HEK293 (cell line): ENCODE measurements at regions not wholly inside any gene's neighbourhood (a gene's known extent, or its start where the extent isn't known, plus 50 kb on each side); places are given as distances from the start of the nearest gene placed in this dataset.

ENCODE experiments used
- HOXA7 ChIP-seq: sonication (generic); formaldehyde crosslinking; IDR thresholded peaks from 2 replicates; pipeline ENCODE4 v1.8.1; 2022; ENCODE audit warnings: missing genetic modification reagents, borderline replicate concordance
- KLF9 ChIP-seq: fragments of 450-650 bp; formaldehyde crosslinking; IDR thresholded peaks from 2 replicates; pipeline ENCODE4 v1.5.1; 2016; ENCODE audit warnings: missing biosample characterization, missing genetic modification characterization, low read depth
- ZNF654 ChIP-seq: fragments of 450-650 bp; formaldehyde crosslinking; IDR thresholded peaks from 2 replicates; pipeline ENCODE4 v1.5.1; 2016; ENCODE audit warnings: low read depth, missing biosample characterization, missing genetic modification characterization
- ZNF658 ChIP-seq: fragments of 450-650 bp; formaldehyde crosslinking; IDR thresholded peaks from 2 replicates; pipeline ENCODE4; 2016; ENCODE audit warnings: missing biosample characterization, missing genetic modification characterization
- ZNF776 ChIP-seq: fragments of 450-650 bp; formaldehyde crosslinking; IDR thresholded peaks from 2 replicates; pipeline ENCODE4 v1.5.0; 2017; ENCODE audit warnings: missing biosample characterization, missing genetic modification characterization, borderline replicate concordance
- ZXDB ChIP-seq: fragments of 450-650 bp; formaldehyde crosslinking; IDR thresholded peaks from 2 replicates; pipeline ENCODE4 v1.5.1; 2016; ENCODE audit warnings: missing biosample characterization, missing genetic modification characterization
- TF ChIP-seq, protein P1 (sequence below): fragments of 450-650 bp; formaldehyde crosslinking; IDR thresholded peaks from 2 replicates; pipeline ENCODE4 v1.5.1; 2016; ENCODE audit warnings: missing biosample characterization, missing genetic modification characterization
- TF ChIP-seq, protein P2 (sequence below): fragments of 450-650 bp; formaldehyde crosslinking; IDR thresholded peaks from 2 replicates; pipeline ENCODE4 v1.5.1; 2016; ENCODE audit warnings: missing biosample characterization, missing genetic modification characterization
- TF ChIP-seq, protein P3 (sequence below): IDR thresholded peaks from 2 replicates; pipeline ENCODE4 v1.6.1; 2011; ENCODE audit warnings: mild to moderate bottlenecking, low read depth, low read length, borderline replicate concordance

DNA sequence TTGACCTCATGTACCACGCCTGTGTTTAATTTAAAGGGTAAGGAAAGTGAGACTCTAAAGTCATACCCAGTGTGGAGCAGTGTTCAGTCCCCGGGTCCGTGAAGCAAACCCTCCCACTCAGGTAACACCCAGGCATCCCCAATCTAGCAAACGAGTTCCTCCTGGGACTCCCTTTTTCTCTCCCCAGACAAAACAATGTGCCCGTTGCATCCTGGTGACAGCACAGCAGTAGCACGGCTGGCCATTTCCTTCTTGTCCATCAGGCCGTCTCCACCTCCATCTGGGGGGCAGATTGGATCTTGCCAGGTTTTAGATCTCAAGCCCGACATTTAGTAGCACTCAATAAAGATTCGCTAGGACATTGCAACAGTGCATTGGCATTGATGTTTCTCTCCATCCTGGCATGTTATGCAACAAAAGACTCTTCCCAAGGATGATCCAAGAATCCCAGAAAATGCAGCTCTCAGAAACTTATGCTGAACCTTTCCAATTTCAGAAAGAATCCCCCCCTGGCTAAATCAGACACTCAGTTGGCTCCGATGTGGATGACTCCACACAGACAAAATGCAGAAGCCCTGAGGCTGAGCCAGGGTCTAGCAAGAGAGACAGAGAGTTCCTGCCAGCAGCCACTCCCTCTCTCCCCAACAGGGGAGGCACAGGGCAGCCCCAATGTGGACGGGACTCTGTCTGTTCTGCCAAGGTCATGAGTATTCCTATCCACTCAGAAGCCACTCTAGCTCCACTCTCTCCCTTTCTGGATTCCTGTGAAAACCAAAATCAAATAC, 274.5 kb upstream of the MGMT start:
- TF ChIP-seq, protein P1, sequence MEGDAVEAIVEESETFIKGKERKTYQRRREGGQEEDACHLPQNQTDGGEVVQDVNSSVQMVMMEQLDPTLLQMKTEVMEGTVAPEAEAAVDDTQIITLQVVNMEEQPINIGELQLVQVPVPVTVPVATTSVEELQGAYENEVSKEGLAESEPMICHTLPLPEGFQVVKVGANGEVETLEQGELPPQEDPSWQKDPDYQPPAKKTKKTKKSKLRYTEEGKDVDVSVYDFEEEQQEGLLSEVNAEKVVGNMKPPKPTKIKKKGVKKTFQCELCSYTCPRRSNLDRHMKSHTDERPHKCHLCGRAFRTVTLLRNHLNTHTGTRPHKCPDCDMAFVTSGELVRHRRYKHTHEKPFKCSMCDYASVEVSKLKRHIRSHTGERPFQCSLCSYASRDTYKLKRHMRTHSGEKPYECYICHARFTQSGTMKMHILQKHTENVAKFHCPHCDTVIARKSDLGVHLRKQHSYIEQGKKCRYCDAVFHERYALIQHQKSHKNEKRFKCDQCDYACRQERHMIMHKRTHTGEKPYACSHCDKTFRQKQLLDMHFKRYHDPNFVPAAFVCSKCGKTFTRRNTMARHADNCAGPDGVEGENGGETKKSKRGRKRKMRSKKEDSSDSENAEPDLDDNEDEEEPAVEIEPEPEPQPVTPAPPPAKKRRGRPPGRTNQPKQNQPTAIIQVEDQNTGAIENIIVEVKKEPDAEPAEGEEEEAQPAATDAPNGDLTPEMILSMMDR (tag by site-specific recombination): no peak
- TF ChIP-seq, protein P2, sequence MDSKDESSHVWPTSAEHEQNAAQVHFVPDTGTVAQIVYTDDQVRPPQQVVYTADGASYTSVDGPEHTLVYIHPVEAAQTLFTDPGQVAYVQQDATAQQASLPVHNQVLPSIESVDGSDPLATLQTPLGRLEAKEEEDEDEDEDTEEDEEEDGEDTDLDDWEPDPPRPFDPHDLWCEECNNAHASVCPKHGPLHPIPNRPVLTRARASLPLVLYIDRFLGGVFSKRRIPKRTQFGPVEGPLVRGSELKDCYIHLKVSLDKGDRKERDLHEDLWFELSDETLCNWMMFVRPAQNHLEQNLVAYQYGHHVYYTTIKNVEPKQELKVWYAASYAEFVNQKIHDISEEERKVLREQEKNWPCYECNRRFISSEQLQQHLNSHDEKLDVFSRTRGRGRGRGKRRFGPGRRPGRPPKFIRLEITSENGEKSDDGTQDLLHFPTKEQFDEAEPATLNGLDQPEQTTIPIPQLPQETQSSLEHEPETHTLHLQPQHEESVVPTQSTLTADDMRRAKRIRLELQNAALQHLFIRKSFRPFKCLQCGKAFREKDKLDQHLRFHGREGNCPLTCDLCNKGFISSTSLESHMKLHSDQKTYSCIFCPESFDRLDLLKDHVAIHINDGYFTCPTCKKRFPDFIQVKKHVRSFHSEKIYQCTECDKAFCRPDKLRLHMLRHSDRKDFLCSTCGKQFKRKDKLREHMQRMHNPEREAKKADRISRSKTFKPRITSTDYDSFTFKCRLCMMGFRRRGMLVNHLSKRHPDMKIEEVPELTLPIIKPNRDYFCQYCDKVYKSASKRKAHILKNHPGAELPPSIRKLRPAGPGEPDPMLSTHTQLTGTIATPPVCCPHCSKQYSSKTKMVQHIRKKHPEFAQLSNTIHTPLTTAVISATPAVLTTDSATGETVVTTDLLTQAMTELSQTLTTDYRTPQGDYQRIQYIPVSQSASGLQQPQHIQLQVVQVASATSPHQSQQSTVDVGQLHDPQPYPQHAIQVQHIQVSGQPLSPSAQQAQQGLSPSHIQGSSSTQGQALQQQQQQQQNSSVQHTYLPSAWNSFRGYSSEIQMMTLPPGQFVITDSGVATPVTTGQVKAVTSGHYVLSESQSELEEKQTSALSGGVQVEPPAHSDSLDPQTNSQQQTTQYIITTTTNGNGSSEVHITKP: no peak
- TF ChIP-seq ZXDB: no peak
- TF ChIP-seq, protein P3, sequence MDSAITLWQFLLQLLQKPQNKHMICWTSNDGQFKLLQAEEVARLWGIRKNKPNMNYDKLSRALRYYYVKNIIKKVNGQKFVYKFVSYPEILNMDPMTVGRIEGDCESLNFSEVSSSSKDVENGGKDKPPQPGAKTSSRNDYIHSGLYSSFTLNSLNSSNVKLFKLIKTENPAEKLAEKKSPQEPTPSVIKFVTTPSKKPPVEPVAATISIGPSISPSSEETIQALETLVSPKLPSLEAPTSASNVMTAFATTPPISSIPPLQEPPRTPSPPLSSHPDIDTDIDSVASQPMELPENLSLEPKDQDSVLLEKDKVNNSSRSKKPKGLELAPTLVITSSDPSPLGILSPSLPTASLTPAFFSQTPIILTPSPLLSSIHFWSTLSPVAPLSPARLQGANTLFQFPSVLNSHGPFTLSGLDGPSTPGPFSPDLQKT: no peak
- no peak for TF ChIP-seq ZNF654 (tag by site-specific recombination)
- no peak for TF ChIP-seq ZNF776 (tag by site-specific recombination)
- no peak for TF ChIP-seq HOXA7 (CRISPR knock-in tag)
- TF ChIP-seq KLF9: no peak
- no peak for TF ChIP-seq ZNF658 (tag by site-specific recombination)
